Thoracic aorta (tissue), 2 donors: ENCODE measurements at regions not wholly inside any gene's neighbourhood (a gene's known extent, or its start where the extent isn't known, plus 50 kb on each side); places are given as distances from the start of the nearest gene placed in this dataset.

Experiments used
- ATAC-seq: fragments of 150-250 bp; one replicate; pipeline ENCODE4 v1.8.0; 2017; ENCODE audit warnings: low read depth; ENCODE audit not compliant: insufficient number of reproducible peaks, low FRiP score
- DNase-seq: peaks from one replicate; pipeline ENCODE4 v3.0.0-alpha.2; 2020; ENCODE audit warnings: low spot score
- H3K27ac ChIP-seq, 2 donors: fragments of 200-600 bp; sonication (generic); 1 replicate in 1 of 2; 2 replicates in 1 of 2; pipeline ENCODE4 v1.5.1; 2016; ENCODE audit warnings: mild to moderate bottlenecking in 2 of 2, moderate library complexity in 2 of 2
- H3K27me3 ChIP-seq: fragments of 200-600 bp; sonication (generic); replicated peaks from 2 replicates; pipeline ENCODE4 v1.6.0; 2016; ENCODE audit warnings: mild to moderate bottlenecking; ENCODE audit not compliant: insufficient read depth
- H3K36me3 ChIP-seq: fragments of 200-600 bp; sonication (generic); one replicate; pipeline ENCODE4 v1.5.1; 2016
- H3K4me1 ChIP-seq, 2 donors: fragments of 200-600 bp; sonication (generic); 1 replicate in 1 of 2; 2 replicates in 1 of 2; pipeline versions ENCODE4 v1.5.1 to v1.6.0; 2016; ENCODE audit warnings: low read depth in 2 of 2, mild to moderate bottlenecking in 1 of 2; ENCODE audit not compliant: control insufficient read depth in 1 of 2
- H3K4me3 ChIP-seq: fragments of 200-600 bp; sonication (generic); 2 replicates; pipeline ENCODE4 v1.5.1; 2016; ENCODE audit warnings: mild to moderate bottlenecking
- H3K9me3 ChIP-seq: fragments of 200-600 bp; sonication (generic); 2 replicates; pipeline ENCODE4 v1.5.1; 2016
- TF ChIP-seq, protein P1 (sequence below): fragments of 200-600 bp; sonication (generic); IDR thresholded peaks from one replicate; pipeline ENCODE4 v1.5.1; 2019; ENCODE audit warnings: antibody characterized with exemption

DNA sequence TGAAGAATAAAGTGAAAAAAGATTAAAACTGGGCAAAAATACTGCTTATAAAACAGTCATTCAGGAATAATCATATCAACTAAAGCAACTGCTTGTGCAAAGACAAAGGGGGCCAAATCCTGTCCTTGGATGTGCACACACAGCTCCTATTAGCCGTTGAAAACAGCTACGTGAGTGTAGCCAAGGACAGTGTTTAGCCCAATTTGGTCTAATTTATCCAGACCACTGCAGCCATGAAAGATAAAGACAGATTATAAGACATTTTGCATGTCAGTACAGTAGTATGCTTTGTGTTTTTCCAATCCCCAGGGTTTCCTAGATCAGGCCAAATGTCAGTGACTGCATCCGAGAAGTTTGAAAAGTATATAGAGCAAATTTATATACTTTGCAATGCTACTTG lies 146.3 kb upstream of the PKN2 start:
- H3K27ac ChIP-seq, result no peak overlapping the region
- ATAC-seq, result no peak
- H3K36me3 ChIP-seq, result no peaks in the 10 kb centered on the region
- TF ChIP-seq, protein P1, sequence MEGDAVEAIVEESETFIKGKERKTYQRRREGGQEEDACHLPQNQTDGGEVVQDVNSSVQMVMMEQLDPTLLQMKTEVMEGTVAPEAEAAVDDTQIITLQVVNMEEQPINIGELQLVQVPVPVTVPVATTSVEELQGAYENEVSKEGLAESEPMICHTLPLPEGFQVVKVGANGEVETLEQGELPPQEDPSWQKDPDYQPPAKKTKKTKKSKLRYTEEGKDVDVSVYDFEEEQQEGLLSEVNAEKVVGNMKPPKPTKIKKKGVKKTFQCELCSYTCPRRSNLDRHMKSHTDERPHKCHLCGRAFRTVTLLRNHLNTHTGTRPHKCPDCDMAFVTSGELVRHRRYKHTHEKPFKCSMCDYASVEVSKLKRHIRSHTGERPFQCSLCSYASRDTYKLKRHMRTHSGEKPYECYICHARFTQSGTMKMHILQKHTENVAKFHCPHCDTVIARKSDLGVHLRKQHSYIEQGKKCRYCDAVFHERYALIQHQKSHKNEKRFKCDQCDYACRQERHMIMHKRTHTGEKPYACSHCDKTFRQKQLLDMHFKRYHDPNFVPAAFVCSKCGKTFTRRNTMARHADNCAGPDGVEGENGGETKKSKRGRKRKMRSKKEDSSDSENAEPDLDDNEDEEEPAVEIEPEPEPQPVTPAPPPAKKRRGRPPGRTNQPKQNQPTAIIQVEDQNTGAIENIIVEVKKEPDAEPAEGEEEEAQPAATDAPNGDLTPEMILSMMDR, result no peak
- no peak for DNase-seq
- H3K9me3 ChIP-seq, result no peaks in the 10 kb centered on the region
- H3K27me3 ChIP-seq, result no peaks in the 10 kb centered on the region
- H3K4me3 ChIP-seq, result no peak overlapping the region
- H3K4me1 ChIP-seq, result no peaks in the 10 kb centered on the region

DNA sequence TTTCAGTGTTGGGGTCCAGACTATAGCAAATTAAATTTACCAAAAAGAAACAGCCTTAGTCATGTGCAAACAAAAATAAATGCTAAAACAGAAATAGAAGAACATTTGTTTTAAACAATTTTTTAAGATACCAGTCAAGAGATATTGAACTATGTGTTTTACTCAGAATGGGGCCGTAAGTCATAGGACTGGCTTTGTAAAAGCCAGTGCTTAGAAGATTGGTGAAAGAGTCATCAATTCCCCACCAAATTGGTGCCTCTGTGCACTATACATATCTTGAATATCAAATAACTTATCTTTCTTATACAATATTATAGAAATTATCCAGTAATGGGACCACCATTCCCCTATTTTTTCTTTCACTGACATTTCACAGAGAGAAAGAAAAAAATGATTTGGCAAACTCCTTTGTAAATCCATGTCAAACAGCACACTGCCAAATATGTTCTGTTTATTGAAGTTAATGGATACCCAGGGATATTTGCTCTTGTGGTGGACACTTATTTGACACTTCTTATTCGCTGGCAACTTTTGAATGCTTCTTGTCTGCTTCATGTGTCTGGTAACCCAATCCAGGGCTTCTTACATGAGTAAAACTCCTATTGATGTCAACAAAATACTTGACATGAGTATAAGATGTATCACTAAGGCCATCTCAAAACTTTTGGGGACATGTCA lies 145.7 kb upstream of the PKN2 start:
- DNase-seq (no peak), ATAC-seq (no peak)
- no peak overlapping the region for H3K4me3 ChIP-seq
- H3K27me3 ChIP-seq, result no peaks in the 10 kb centered on the region
- TF ChIP-seq, protein P1, result no peak
- no peak overlapping the region for H3K27ac ChIP-seq
- no peaks in the 10 kb centered on the region for H3K36me3 ChIP-seq
- H3K9me3 ChIP-seq, result no peaks in the 10 kb centered on the region
- H3K4me1 ChIP-seq, result no peaks in the 10 kb centered on the region

DNA sequence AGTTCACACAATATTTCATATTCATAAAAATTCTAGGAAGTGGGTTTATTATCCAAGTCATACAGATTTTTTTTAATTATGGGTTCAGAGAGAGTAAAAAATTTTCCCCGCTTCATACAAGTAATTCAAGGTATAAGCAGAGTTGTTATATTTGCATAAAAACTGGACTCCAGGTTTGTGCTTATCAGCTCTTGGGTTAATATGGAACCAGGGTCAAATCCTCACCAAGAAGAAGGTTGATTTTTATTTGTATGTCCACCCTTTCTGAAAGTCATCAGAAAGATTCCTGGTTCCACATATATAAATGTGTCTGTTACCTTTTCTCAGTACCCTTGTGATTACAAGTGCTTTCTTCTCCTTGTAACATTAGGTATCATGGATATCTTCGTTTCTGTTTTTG lies 143.8 kb upstream of the PKN2 start:
- Histone ChIP-seq H3K4me3 (no peak overlapping the region), H3K27ac (no peak overlapping the region), H3K27me3 (no peaks in the 10 kb centered on the region), H3K36me3 (no peaks in the 10 kb centered on the region), H3K4me1 (no peaks in the 10 kb centered on the region), H3K9me3 (no peaks in the 10 kb centered on the region)
- TF ChIP-seq, protein P1, result no peak
- DNase-seq (no peak), ATAC-seq (no peak)

DNA sequence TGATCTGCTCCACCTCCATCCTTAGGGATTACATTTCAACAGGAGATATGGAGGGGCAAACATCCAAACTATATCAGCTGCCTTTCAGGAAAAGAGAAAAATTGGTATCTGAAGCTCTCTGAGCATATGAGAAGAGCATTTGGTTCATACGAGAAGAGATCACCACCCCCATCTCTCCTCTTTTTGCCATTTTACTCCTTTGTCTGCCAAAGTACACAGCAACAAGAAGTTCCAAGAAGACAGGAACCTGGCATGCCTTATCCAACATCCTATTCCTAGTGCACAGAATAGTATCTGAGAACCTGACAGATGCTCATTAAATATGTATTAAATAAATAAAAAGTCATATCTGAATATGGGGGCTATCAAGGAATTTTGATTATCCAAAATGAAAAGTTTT lies 142.5 kb upstream of the PKN2 start:
- Histone ChIP-seq H3K36me3 (no peaks in the 10 kb centered on the region), H3K9me3 (no peaks in the 10 kb centered on the region), H3K4me3 (no peak overlapping the region), H3K4me1 (no peaks in the 10 kb centered on the region), H3K27me3 (no peaks in the 10 kb centered on the region), H3K27ac (no peak overlapping the region)
- no peak for DNase-seq
- ATAC-seq, result no peak
- TF ChIP-seq, protein P1, result no peak

DNA sequence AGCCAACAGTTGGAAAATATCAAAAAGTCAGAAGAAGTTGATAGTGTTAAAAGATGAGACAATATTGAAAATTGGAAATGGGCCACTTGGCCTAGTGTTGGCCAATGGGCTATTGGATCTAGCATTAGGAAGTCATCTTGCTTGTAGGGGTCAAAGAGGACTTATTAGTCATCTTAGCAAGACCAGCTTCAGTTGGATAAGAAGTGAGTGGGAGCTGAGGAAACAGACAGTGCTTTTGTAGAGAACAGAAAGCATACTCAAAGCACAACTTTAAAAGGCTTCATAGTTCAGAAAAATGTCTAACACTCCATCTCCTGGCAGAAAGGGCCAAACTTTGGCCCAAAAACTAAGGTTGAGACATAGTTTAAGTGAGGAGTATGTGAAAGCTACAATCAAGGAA lies 139.9 kb upstream of the PKN2 start:
- H3K4me1 ChIP-seq, result no peaks in the 10 kb centered on the region
- H3K27me3 ChIP-seq, result no peaks in the 10 kb centered on the region
- H3K36me3 ChIP-seq, result no peaks in the 10 kb centered on the region
- H3K9me3 ChIP-seq, result no peaks in the 10 kb centered on the region
- no peak overlapping the region for H3K4me3 ChIP-seq
- DNase-seq (no peak), ATAC-seq (no peak)
- H3K27ac ChIP-seq, result no peak overlapping the region
- TF ChIP-seq, protein P1, result no peak
